ENCODE measurements at regions not wholly inside any gene's neighbourhood (a gene's known extent, or its start where the extent isn't known, plus 50 kb on each side); places are given as distances from the start of the nearest gene placed in this dataset.
A peak's percentile ranks its signal among the peaks of the same experiment; 100 is the strongest.

DNA sequence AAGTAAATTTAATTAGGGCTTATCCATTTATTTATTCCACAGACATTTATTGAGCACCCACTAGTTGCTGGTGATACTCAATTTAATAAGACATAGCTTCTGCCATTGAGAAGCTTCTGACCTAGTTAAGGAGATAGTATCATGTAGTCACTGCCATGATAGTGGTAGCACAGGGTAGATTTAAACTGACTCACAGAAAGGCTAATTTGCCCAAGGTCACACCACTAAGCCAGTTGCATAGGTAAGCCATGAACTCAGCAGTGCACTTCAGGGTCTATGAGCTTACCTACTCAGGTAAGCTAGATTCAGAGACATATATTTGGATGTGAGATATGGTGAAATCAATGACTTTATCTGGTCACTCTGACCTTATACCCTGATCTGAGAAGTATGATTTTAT, 168.4 kb downstream of the TNFSF18 start:
- intact Hi-C loops (cut with micrococcal nuclease) (no loop called here), dilution Hi-C loops (cut with HindIII; ENCODE audit: low sequenced_read_pairs, unreplicated experiment) (no loop called here), in situ Hi-C loops (cut with MboI; ENCODE audit: low sequenced_read_pairs) (no loop called here)
- Histone ChIP-seq H3K27me3 (ENCODE audit: control insufficient read depth, insufficient read depth, low read length) (no peaks in the 10 kb centered on the region), H3K4me1 (ENCODE audit: control insufficient read depth, insufficient read depth, low read length) (peaks cover 11% of the 10 kb centered on the region), H3K18ac (ENCODE audit: low read depth, low read length) (no peak overlapping the region), H2BK20ac (ENCODE audit: low read depth, low read length) (peak overlapping the region; percentile 37; the same call in 1 of the 2 replicates), H2BK120ac (ENCODE audit: low read depth, low read length) (no peak overlapping the region), H3K4me2 (ENCODE audit: low read depth, low read length) (no peak overlapping the region), H3K4ac (ENCODE audit: low read depth, low read length) (peak overlapping the region; percentile 53; the same call in 1 of the 2 replicates), H2AFZ (replicated peaks; ENCODE audit: low read length, poor library complexity) (no peak overlapping the region), H3K4me3 (ENCODE audit: insufficient read depth, low read depth, low read length) (no peak overlapping the region), H2BK15ac (ENCODE audit: low read depth, low read length) (no peak overlapping the region), H4K20me1 (ENCODE audit: insufficient read depth, low read length) (no peaks in the 10 kb centered on the region), H3K9ac (ENCODE audit: low read depth, low read length) (no peak overlapping the region), H3K9me3 (ENCODE audit: control insufficient read depth, insufficient read depth, low read length) (no peaks in the 10 kb centered on the region), H4K5ac (ENCODE audit: low read depth, low read length) (no peak overlapping the region), H2AK5ac (ENCODE audit: low read depth, low read length) (peak overlapping the region; percentile 79; the same call in 1 of the 2 replicates), H3K14ac (replicated peaks; ENCODE audit: low read depth, low read length) (peak overlapping the region; percentile 48; the same call in 1 of the 2 replicates), H4K8ac (ENCODE audit: low read depth in 2 of 2, low read length in 2 of 2) (no peak overlapping the region), H3K36me3 (ENCODE audit: control insufficient read depth, insufficient read depth, low read length) (no peaks in the 10 kb centered on the region), H3K27ac (ENCODE audit: insufficient read depth, low read length) (no peak overlapping the region), H2AK9ac (replicated peaks; ENCODE audit: low read depth, low read length, poor library complexity) (no peak overlapping the region), H3K23ac (ENCODE audit: low read depth, low read length) (no peak overlapping the region), H3K56ac (ENCODE audit: extremely low read depth, insufficient read depth, low read length) (no peak overlapping the region), H4K91ac (ENCODE audit: insufficient read depth, low read depth, low read length) (no peak overlapping the region), H3K9me1 (ENCODE audit: insufficient read depth, low read length) (peaks cover 7% of the 10 kb centered on the region; the same call in 1 of the 2 replicates), H3K79me1 (ENCODE audit: low read depth in 1 of 2, low read length in 2 of 2) (no peaks in the 10 kb centered on the region), H2BK5ac (ENCODE audit: low read depth, low read length, poor library complexity, severe bottlenecking) (no peak overlapping the region)
- no TSS peak for BruUV-seq (replicated peaks)
- ChIA-PET POLR2A (ENCODE audit: unreplicated experiment) (no interaction called here), CTCF (no interaction called here)
- ATAC-seq (ENCODE audit: low read depth): no peak
- TF ChIP-seq RAD21 (IDR thresholded peaks at IDR 0.05; ENCODE audit: low read length) (no peak), MAFK (IDR thresholded peaks at IDR 0.05; ENCODE audit: low read depth, low read length) (no peak), CHD1 (IDR thresholded peaks at IDR 0.05; ENCODE audit: low read depth, low read length) (no peak), MAZ (IDR thresholded peaks at IDR 0.05; ENCODE audit: borderline replicate concordance, low read depth, low read length) (no peak), RFX5 (IDR thresholded peaks at IDR 0.05; ENCODE audit: low read depth, low read length) (no peak), SMC3 (IDR thresholded peaks at IDR 0.05; ENCODE audit: low read depth, low read length) (no peak), MXI1 (IDR thresholded peaks at IDR 0.05; ENCODE audit: borderline replicate concordance, low read depth, low read length) (no peak), FOS (IDR thresholded peaks at IDR 0.05; ENCODE audit: low read depth, low read length) (no peak), NFE2L2 (IDR thresholded peaks at IDR 0.05; ENCODE audit: low read depth, low read length) (no peak), POLR2A (IDR thresholded peaks at IDR 0.05; ENCODE audit: low read depth, low read length) (no peak), CEBPB (IDR thresholded peaks at IDR 0.05; ENCODE audit: low read depth, low read length) (no peak), RCOR1 (IDR thresholded peaks at IDR 0.05; ENCODE audit: insufficient replicate concordance, low read length) (no peak), BHLHE40 (IDR thresholded peaks at IDR 0.05; ENCODE audit: low read depth, low read length) (no peak)
- TF ChIP-seq, protein P1, sequence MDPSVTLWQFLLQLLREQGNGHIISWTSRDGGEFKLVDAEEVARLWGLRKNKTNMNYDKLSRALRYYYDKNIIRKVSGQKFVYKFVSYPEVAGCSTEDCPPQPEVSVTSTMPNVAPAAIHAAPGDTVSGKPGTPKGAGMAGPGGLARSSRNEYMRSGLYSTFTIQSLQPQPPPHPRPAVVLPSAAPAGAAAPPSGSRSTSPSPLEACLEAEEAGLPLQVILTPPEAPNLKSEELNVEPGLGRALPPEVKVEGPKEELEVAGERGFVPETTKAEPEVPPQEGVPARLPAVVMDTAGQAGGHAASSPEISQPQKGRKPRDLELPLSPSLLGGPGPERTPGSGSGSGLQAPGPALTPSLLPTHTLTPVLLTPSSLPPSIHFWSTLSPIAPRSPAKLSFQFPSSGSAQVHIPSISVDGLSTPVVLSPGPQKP (IDR thresholded peaks at IDR 0.05; ENCODE audit: borderline replicate concordance, low read depth, low read length): no peak
- TF ChIP-seq, protein P2, sequence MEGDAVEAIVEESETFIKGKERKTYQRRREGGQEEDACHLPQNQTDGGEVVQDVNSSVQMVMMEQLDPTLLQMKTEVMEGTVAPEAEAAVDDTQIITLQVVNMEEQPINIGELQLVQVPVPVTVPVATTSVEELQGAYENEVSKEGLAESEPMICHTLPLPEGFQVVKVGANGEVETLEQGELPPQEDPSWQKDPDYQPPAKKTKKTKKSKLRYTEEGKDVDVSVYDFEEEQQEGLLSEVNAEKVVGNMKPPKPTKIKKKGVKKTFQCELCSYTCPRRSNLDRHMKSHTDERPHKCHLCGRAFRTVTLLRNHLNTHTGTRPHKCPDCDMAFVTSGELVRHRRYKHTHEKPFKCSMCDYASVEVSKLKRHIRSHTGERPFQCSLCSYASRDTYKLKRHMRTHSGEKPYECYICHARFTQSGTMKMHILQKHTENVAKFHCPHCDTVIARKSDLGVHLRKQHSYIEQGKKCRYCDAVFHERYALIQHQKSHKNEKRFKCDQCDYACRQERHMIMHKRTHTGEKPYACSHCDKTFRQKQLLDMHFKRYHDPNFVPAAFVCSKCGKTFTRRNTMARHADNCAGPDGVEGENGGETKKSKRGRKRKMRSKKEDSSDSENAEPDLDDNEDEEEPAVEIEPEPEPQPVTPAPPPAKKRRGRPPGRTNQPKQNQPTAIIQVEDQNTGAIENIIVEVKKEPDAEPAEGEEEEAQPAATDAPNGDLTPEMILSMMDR (conservative IDR thresholded peaks at IDR 0.05; ENCODE audit: low read depth, low read length): no peak
- TF ChIP-seq, protein P3, sequence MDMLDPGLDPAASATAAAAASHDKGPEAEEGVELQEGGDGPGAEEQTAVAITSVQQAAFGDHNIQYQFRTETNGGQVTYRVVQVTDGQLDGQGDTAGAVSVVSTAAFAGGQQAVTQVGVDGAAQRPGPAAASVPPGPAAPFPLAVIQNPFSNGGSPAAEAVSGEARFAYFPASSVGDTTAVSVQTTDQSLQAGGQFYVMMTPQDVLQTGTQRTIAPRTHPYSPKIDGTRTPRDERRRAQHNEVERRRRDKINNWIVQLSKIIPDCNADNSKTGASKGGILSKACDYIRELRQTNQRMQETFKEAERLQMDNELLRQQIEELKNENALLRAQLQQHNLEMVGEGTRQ (IDR thresholded peaks at IDR 0.05; ENCODE audit: low read depth, low read length): no peak
- no peak for DNase-seq

All from IMR-90 (cell line).